ENCODE measurements at regions not wholly inside any gene's neighbourhood (a gene's known extent, or its start where the extent isn't known, plus 50 kb on each side); places are given as distances from the start of the nearest gene placed in this dataset.
"Not testable (repeated sequence)": the region's sequence is repeated elsewhere in the genome, so short reads cannot be mapped to it uniquely, and the experiment has no call there.

GRCh38 chr1:196088541-196088940, 519.7 kb downstream of the KCNT2 start:
- DNase-seq: peak; percentile 35

- DNase-seq: peak; percentile 13
These were observed 529.5 kb downstream of the KCNT2 start for GRCh38 chr1:196078691-196079090.

GRCh38 chr1:196075621-196076020, 532.6 kb downstream of the KCNT2 start:
- DNase-seq: no peak

- DNase-seq: no peak
These were observed 534.1 kb downstream of the KCNT2 start for GRCh38 chr1:196074182-196074581.

- DNase-seq: no peak
These were observed 536.8 kb downstream of the KCNT2 start for GRCh38 chr1:196071447-196071846.

- no peak for DNase-seq
These were observed 537.3 kb downstream of the KCNT2 start for GRCh38 chr1:196070940-196071339.

- peak; percentile 45 for DNase-seq
These were observed 544.3 kb downstream of the KCNT2 start for GRCh38 chr1:196063952-196064351.

- peak; percentile 59 for DNase-seq
These were observed 544.9 kb downstream of the KCNT2 start for GRCh38 chr1:196063294-196063693.

- DNase-seq: no peak
These were observed 547.7 kb downstream of the KCNT2 start for GRCh38 chr1:196060539-196060938.

GRCh38 chr1:196059210-196059609, 549.0 kb downstream of the KCNT2 start:
- DNase-seq: no peak

GRCh38 chr1:196056966-196057365, 551.3 kb downstream of the KCNT2 start:
- no peak for DNase-seq

- DNase-seq: no peak
These were observed 558.8 kb downstream of the KCNT2 start for GRCh38 chr1:196049407-196049806.

- no peak for DNase-seq
These were observed 565.0 kb downstream of the KCNT2 start for GRCh38 chr1:196043268-196043667.

GRCh38 chr1:196034080-196034706, 574.0 kb downstream of the KCNT2 start:
- peak; percentile 22 for DNase-seq

- not testable (repeated sequence) for DNase-seq
These were observed 576.9 kb downstream of the KCNT2 start for GRCh38 chr1:196031387-196031786.

GRCh38 chr1:196030455-196030854, 577.8 kb downstream of the KCNT2 start:
- DNase-seq: no peak

GRCh38 chr1:196029410-196029809, 578.8 kb downstream of the KCNT2 start:
- no peak for DNase-seq

- DNase-seq: no peak
These were observed 581.1 kb downstream of the KCNT2 start for GRCh38 chr1:196027127-196027526.

- not testable (repeated sequence) for DNase-seq
These were observed 587.1 kb downstream of the KCNT2 start for GRCh38 chr1:196021174-196021573.

GRCh38 chr1:196009362-196009761, 598.9 kb downstream of the KCNT2 start:
- DNase-seq: no peak

- DNase-seq: no peak
These were observed 600.5 kb downstream of the KCNT2 start for GRCh38 chr1:196007763-196008162.

GRCh38 chr1:196005426-196005825, 602.8 kb downstream of the KCNT2 start:
- DNase-seq: no peak

- not testable (repeated sequence) for DNase-seq
These were observed 603.9 kb downstream of the KCNT2 start for GRCh38 chr1:196004388-196004787.

- no peak for DNase-seq
These were observed 605.3 kb downstream of the KCNT2 start for GRCh38 chr1:196002906-196003305.

- DNase-seq: not testable (repeated sequence)
These were observed 605.9 kb downstream of the KCNT2 start for GRCh38 chr1:196002296-196002695.
